HCT116 (cell line): ENCODE measurements at regions not wholly inside any gene's neighbourhood (a gene's known extent, or its start where the extent isn't known, plus 50 kb on each side); places are given as distances from the start of the nearest gene placed in this dataset.

Experiments used
- CTCF ChIP-seq, 3 experiments: fragments of 200-600 bp in 1 of 3; sonication (generic) in 1 of 3; IDR thresholded peaks in 2 of 3; conservative IDR thresholded peaks in 1 of 3; 2 replicates each; pipeline ENCODE4 v1.5.1; 2012 to 2017; ENCODE audit warnings: low read depth in 2 of 3, low read length in 2 of 3, antibody characterized with exemption in 1 of 3, borderline replicate concordance in 1 of 3, control low read depth in 1 of 3, mild to moderate bottlenecking in 1 of 3, mixed read lengths in 1 of 3, mixed run types in 1 of 3, moderate library complexity in 1 of 3; ENCODE audit not compliant: insufficient read depth in 1 of 3
- EZH2 ChIP-seq: fragments of 200-600 bp; sonication (generic); IDR thresholded peaks from 2 replicates; pipeline ENCODE4 v1.6.1; 2017; ENCODE audit warnings: antibody characterized with exemption, mixed run types
- MAX ChIP-seq: IDR thresholded peaks from 2 replicates; pipeline ENCODE4 v1.6.1; 2012
- POLR2A ChIP-seq: IDR thresholded peaks from 2 replicates; pipeline ENCODE4 v1.7.0; 2011; ENCODE audit warnings: borderline replicate concordance; ENCODE audit not compliant: insufficient read depth, insufficient read length; ENCODE audit errors: extremely low read depth
- POLR2AphosphoS5 ChIP-seq: IDR thresholded peaks from 2 replicates; pipeline ENCODE4 v1.6.1; 2011; ENCODE audit warnings: mild to moderate bottlenecking, low read depth, low read length, moderate library complexity
- ZFX ChIP-seq: fragments of 450-650 bp; IDR thresholded peaks from 2 replicates; pipeline ENCODE4 v1.6.1; 2017

GRCh38 chr3:5553203-5553602, 365.7 kb downstream of the EDEM1 start:
- no peak for TF ChIP-seq ZFX
- TF ChIP-seq CTCF (IDR thresholded peaks at IDR 0.05 in 2 of 3, conservative IDR thresholded peaks at IDR 0.05 in 1 of 3; ENCODE audit: borderline replicate concordance in 1 of 3, insufficient read depth in 1 of 3, low read depth in 2 of 3, low read length in 2 of 3): no peak
- no peak for TF ChIP-seq MAX
- TF ChIP-seq POLR2A: no peak
- TF ChIP-seq EZH2: no peak
- no peak for TF ChIP-seq POLR2AphosphoS5
